GM21786 (cell line): ENCODE measurements at regions not wholly inside any gene's neighbourhood (a gene's known extent, or its start where the extent isn't known, plus 50 kb on each side); places are given as distances from the start of the nearest gene placed in this dataset.

Experiments
- ATAC-seq: cut with Tn5 transposase; IDR thresholded peaks from one replicate; pipeline ENCODE4 v1.9.1; 2021; ENCODE audit not compliant: unreplicated experiment

- no peak for ATAC-seq
Observed at GRCh38 chr6:102549221-102549874, 1155.8 kb downstream of the GRIK2 start.

- no peak for ATAC-seq
Observed at GRCh38 chr6:102525336-102525735, 1131.8 kb downstream of the GRIK2 start.

- no peak for ATAC-seq
Observed at GRCh38 chr6:102520966-102521365, 1127.5 kb downstream of the GRIK2 start.

- no peak for ATAC-seq
Observed at GRCh38 chr6:102517506-102517905, 1124.0 kb downstream of the GRIK2 start.

- peak; percentile 77 for ATAC-seq
Observed at GRCh38 chr6:102501615-102502014, 1108.1 kb downstream of the GRIK2 start.

GRCh38 chr6:102494808-102495207 lies 1101.3 kb downstream of the GRIK2 start:
- no peak for ATAC-seq

GRCh38 chr6:102493485-102493884 lies 1100.0 kb downstream of the GRIK2 start:
- peak; percentile 45 for ATAC-seq

- ATAC-seq, result no peak
Observed at GRCh38 chr6:102488729-102489128, 1095.2 kb downstream of the GRIK2 start.

GRCh38 chr6:102485480-102485879 lies 1092.0 kb downstream of the GRIK2 start:
- ATAC-seq, result no peak

- peak; percentile 69 for ATAC-seq
Observed at GRCh38 chr6:102474041-102474807, 1080.7 kb downstream of the GRIK2 start.

GRCh38 chr6:102458990-102459389 lies 1065.5 kb downstream of the GRIK2 start:
- no peak for ATAC-seq

GRCh38 chr6:102438171-102438570 lies 1044.7 kb downstream of the GRIK2 start:
- ATAC-seq, result no peak

- no peak for ATAC-seq
Observed at GRCh38 chr6:102417368-102417998, 1024.0 kb downstream of the GRIK2 start.

- no peak for ATAC-seq
Observed at GRCh38 chr6:102415891-102416290, 1022.4 kb downstream of the GRIK2 start.

GRCh38 chr6:102411796-102412195 lies 1018.3 kb downstream of the GRIK2 start:
- ATAC-seq, result no peak

GRCh38 chr6:102407886-102408741 lies 1014.6 kb downstream of the GRIK2 start:
- ATAC-seq, result no peak

GRCh38 chr6:102405860-102406259 lies 1012.4 kb downstream of the GRIK2 start:
- no peak for ATAC-seq

- peak; percentile 68 for ATAC-seq
Observed at GRCh38 chr6:102402635-102403329, 1009.3 kb downstream of the GRIK2 start.

- no peak for ATAC-seq
Observed at GRCh38 chr6:102398788-102399390, 1005.4 kb downstream of the GRIK2 start.

- ATAC-seq, result no peak
Observed at GRCh38 chr6:102390541-102390940, 997.0 kb downstream of the GRIK2 start.
